Heart left ventricle (tissue), 13 donors: ENCODE measurements at regions not wholly inside any gene's neighbourhood (a gene's known extent, or its start where the extent isn't known, plus 50 kb on each side); places are given as distances from the start of the nearest gene placed in this dataset.

Experiments
- POLR2A ChIP-seq, 2 donors: fragments of 450-650 bp; IDR thresholded peaks; one replicate each; pipeline ENCODE4 v1.6.1; 2017; ENCODE audit warnings: antibody characterized with exemption in 2 of 2, mild to moderate bottlenecking in 2 of 2, moderate library complexity in 2 of 2
- TF ChIP-seq, protein P1 (sequence below), 12 donors: fragments of 200-600 bp; sonication (generic) in 4 of 12; IDR thresholded peaks; one replicate each; pipeline versions ENCODE4 v1.5.0 to v1.8.0; 2018 to 2022; ENCODE audit warnings: antibody characterized with exemption in 12 of 12, mild to moderate bottlenecking in 5 of 12
- donor health status: ischemic (EF 13 %, LVEDD 7.1; RV severe dilation, severe dysfunction).
- donor health status: DM: no; HTN: yes; CAD: no.
- donor health status: DM: no; HTN: no; CAD: no.
- donor health status: ischemic (EF 25% LVEDD 6.9; RV normal size, moderate dysfunction).
- donor health status: ischemic (EF 25% LVEDD 5.7; RV mildly dilated, moderate dysfunction).
- donor health status: ischemic (EF 35%, LVEDD 5.7; RV mildly dilated, moderate dysfunction).
- donor health status: nonischemic (EF 11% LVEDD 7.7; RV severe dilation, severe dysfunction).
- donor health status: DM: yes; HTN: yes; CAD: no.
- donor health status: PGD.
- donor health status: ischemic (EF 29% LVEDD 5.4; RV normal size, mild dysfunction).
- donor health status: nonischemic (EF 23%, LVEDD 6.1; RV moderate dilation, normal function).

DNA sequence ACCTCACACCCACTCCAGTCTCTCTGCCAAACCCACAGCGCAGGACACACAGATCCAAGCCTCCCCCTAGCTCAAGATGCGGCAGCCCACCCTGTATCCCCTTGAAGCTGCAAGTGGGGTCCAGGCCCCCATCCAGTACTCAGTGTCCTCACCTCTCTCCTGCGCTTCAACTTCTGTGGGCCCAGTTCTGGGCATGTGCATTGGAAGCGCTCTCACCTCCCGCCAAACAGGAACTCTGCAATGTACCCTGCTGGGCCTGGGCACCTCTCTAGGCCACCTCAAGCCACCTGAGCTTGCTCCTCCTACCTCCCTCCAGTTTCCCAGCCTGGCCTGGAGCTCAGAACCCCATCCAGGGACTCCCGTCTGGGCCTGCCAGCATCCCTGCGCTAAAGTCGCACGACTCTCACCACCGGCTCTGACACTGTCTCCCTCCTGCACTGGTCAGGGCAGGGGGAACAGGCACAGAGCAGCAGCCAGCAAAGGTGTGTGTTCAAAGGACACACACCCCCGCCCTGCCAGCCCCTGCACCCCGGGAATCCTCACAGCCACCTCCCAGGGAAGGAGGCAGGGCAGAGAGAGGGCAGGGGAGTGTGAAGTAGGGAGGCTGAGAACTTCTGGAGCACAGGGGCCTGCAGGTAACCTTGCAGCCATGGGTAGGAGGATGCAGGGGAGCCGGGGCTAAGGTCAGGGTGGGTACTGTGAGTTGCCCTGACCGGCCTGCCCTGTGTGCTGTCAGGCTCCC lies 51.7 kb upstream of the MSMB start:
- TF ChIP-seq, protein P1, sequence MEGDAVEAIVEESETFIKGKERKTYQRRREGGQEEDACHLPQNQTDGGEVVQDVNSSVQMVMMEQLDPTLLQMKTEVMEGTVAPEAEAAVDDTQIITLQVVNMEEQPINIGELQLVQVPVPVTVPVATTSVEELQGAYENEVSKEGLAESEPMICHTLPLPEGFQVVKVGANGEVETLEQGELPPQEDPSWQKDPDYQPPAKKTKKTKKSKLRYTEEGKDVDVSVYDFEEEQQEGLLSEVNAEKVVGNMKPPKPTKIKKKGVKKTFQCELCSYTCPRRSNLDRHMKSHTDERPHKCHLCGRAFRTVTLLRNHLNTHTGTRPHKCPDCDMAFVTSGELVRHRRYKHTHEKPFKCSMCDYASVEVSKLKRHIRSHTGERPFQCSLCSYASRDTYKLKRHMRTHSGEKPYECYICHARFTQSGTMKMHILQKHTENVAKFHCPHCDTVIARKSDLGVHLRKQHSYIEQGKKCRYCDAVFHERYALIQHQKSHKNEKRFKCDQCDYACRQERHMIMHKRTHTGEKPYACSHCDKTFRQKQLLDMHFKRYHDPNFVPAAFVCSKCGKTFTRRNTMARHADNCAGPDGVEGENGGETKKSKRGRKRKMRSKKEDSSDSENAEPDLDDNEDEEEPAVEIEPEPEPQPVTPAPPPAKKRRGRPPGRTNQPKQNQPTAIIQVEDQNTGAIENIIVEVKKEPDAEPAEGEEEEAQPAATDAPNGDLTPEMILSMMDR (IDR thresholded peaks at IDR 0.05) = no peak
- TF ChIP-seq POLR2A (IDR thresholded peaks at IDR 0.05) = no peak
